ENCODE measurements at regions not wholly inside any gene's neighbourhood (a gene's known extent, or its start where the extent isn't known, plus 50 kb on each side); places are given as distances from the start of the nearest gene placed in this dataset.

DNA sequence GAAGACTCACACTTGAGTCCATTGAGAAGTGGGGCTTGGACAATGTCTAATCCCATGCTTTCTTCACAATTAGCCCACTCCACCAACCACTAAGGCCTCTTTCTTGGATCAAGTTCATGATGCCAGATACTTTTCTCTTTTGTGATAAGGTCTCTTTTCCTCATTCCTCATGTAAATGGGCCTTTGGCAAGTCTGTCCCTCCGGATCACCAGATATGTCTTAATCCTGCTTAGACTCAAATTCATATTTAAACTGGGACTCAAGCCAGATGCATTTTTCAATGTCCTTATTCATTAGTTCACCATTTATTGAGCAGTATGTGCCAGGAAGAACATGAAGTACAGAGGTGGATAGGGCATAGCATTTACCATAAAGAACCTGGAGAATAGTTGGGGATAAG, 671.1 kb downstream of the TBL1XR1 start:
- TF ChIP-seq, protein P1, sequence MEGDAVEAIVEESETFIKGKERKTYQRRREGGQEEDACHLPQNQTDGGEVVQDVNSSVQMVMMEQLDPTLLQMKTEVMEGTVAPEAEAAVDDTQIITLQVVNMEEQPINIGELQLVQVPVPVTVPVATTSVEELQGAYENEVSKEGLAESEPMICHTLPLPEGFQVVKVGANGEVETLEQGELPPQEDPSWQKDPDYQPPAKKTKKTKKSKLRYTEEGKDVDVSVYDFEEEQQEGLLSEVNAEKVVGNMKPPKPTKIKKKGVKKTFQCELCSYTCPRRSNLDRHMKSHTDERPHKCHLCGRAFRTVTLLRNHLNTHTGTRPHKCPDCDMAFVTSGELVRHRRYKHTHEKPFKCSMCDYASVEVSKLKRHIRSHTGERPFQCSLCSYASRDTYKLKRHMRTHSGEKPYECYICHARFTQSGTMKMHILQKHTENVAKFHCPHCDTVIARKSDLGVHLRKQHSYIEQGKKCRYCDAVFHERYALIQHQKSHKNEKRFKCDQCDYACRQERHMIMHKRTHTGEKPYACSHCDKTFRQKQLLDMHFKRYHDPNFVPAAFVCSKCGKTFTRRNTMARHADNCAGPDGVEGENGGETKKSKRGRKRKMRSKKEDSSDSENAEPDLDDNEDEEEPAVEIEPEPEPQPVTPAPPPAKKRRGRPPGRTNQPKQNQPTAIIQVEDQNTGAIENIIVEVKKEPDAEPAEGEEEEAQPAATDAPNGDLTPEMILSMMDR (IDR thresholded peaks at IDR 0.05; ENCODE audit: low read depth, low read length), result no peak
- no peak for DNase-seq (ENCODE audit: low read depth in 2 of 2)
- no peak overlapping the region for H3K4me3 ChIP-seq (replicated peaks in 1 of 2; ENCODE audit: low read depth in 2 of 2, low read length in 2 of 2)

DNA sequence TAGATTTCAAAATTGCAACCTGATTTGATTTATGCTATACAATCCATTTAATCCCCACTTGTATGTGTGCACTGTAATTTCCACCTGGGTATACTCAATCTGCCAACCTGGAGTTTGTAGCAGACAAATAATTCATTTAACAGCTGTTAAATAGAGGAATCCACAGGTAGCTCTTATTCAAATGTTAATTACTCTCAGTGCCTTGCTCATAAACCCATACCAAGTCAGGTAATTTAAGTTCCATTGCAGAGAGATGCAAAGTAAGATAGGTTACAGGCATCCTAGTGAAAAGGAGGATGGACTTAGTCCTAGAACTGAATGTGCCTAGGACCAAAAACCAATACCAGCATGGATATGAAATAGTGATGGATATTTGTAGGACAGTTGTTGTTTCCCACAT, 674.2 kb downstream of the TBL1XR1 start:
- H3K4me3 ChIP-seq (replicated peaks in 1 of 2; ENCODE audit: low read depth in 2 of 2, low read length in 2 of 2), result no peak overlapping the region
- DNase-seq (ENCODE audit: low read depth in 2 of 2), result no peak
- TF ChIP-seq, protein P1 (IDR thresholded peaks at IDR 0.05; ENCODE audit: low read depth, low read length), result no peak

DNA sequence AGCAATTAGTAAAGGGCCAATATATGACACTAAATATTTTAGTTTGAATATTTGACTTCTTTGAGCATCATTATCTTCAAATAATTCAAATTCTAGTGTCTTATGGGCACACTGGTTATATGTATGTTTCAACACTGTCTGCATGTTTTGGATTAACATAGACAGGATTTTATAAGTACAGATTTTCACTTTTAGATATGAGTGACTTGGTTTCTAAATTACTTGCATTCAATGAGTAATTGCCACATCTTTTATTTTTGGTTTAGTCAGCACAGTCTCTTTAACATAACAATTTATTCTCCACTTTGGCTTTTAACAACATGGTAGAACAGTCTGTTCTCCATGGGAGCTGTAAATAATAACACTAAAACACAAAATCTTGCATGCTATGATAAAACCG, 674.8 kb downstream of the TBL1XR1 start:
- TF ChIP-seq, protein P1 (IDR thresholded peaks at IDR 0.05; ENCODE audit: low read depth, low read length), result no peak
- no peak overlapping the region for H3K4me3 ChIP-seq (replicated peaks in 1 of 2; ENCODE audit: low read depth in 2 of 2, low read length in 2 of 2)
- no peak for DNase-seq (ENCODE audit: low read depth in 2 of 2)

DNA sequence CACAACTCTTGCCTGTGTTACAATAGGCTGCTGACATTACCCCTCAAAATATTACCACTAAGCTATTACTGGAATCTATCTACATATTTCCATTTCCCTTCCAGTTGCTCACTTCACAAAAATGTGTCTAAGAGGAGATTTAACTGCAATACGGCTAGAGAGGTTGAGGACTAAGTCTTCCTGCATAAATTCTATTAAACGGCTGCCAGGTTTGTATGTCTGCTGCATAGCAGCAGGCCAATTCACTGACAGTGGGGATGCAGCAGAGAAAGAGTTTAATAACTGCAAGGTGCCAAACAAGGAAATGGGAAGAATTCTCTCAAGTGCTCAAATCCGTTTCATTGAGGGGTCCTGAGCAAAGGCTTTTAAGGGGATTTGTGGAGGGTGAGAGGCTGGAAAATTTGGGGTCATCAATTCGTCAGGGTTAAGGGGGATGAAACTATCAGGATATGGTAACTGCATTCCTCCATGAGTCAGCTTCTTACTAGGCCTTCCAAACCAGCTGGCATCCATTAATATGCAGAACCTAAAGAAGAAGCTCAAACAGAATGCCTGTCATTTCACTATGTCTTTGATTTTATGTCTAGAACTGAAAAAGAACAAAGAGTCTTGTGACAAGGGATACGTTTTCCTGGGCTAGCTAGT, 675.6 kb downstream of the TBL1XR1 start:
- H3K4me3 ChIP-seq (replicated peaks in 1 of 2; ENCODE audit: low read depth in 2 of 2, low read length in 2 of 2), result no peak overlapping the region
- TF ChIP-seq, protein P1 (IDR thresholded peaks at IDR 0.05; ENCODE audit: low read depth, low read length), result no peak
- peak; percentile 11 to 73 for DNase-seq (ENCODE audit: low read depth in 2 of 2)

DNA sequence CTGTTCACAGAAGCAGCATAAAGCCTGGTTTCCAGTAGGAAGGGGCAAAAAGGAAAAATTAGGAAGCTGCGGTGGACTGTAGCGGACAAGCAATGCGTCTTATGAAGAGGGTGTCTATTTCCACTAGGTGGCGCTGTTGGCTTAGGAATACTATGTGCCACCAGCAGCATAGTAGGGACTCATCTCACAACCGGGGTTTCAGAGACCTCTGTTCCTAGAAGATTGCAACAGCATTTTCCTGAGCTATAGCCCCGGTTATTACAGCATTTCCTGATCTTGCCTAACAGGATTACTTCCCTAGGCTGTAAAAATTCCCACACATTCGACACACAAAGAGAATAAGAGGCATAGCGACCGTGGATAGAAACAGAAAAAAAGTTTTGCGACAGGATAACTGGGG, 683.0 kb downstream of the TBL1XR1 start:
- peak; percentile 66 to 87 for DNase-seq (ENCODE audit: low read depth in 2 of 2)
- no peak overlapping the region for H3K4me3 ChIP-seq (replicated peaks in 1 of 2; ENCODE audit: low read depth in 2 of 2, low read length in 2 of 2)
- TF ChIP-seq, protein P1 (IDR thresholded peaks at IDR 0.05; ENCODE audit: low read depth, low read length), result peak; percentile 59

DNA sequence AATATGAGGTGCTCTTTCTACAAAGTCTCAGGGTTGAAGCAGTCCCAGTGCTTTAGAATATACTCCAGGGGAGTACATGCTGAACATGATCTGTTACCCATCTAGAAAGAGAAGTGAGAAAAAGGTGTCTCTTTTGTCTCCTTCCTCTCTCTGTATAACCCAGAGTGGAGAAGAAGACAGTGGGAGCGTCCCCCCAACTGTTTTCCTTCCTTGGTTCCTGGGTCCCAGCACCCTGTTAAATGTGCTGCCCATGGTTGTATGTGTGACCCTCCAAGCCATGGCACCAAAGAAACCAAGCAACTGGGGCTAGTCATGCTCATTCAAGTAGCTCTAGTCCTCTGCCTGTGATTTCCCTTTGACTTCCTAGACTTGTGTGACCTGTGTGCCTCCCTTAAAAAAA, 683.7 kb downstream of the TBL1XR1 start:
- TF ChIP-seq, protein P1 (IDR thresholded peaks at IDR 0.05; ENCODE audit: low read depth, low read length), result no peak
- H3K4me3 ChIP-seq (replicated peaks in 1 of 2; ENCODE audit: low read depth in 2 of 2, low read length in 2 of 2), result no peak overlapping the region
- DNase-seq (ENCODE audit: low read depth in 2 of 2), result no peak

DNA sequence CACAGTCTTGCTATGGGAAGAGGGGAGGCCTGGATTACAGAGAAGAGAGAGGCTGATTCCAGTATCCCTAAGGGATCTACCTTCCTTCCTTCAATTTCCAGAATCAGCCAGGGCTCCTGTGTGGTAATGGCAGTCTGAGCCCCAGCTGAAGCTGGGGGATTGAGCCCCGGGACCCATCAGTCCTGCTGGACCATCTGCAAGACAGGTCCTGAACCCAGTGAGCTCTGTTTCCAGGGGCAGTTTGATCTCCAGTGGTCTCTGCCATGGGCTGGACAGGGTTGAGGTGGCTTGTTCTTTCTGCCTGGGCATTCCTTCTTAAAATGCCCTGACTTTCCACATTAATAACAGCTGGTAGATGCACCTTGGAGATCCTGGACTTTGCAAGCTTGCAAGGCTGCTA, 685.2 kb downstream of the TBL1XR1 start:
- no peak for DNase-seq (ENCODE audit: low read depth in 2 of 2)
- TF ChIP-seq, protein P1 (IDR thresholded peaks at IDR 0.05; ENCODE audit: low read depth, low read length), result no peak

More for the DNA sequence above, 685.2 kb downstream of the TBL1XR1 start:
- no peak overlapping the region for H3K4me3 ChIP-seq (replicated peaks in 1 of 2; ENCODE audit: low read depth in 2 of 2, low read length in 2 of 2)

Data from cardiac fibroblast (primary cell).